OCI-LY1 (cell line): ENCODE measurements at regions not wholly inside any gene's neighbourhood (a gene's known extent, or its start where the extent isn't known, plus 50 kb on each side); places are given as distances from the start of the nearest gene placed in this dataset.

Experiments
- H2AFZ ChIP-seq: fragments of 200-600 bp; sonication (generic), shearing (Covaris generic); 2 replicates; pipeline ENCODE4 v1.6.0; 2014; ENCODE audit warnings: antibody characterized with exemption, mild to moderate bottlenecking, low read length
- H3F3A ChIP-seq: fragments of 200-600 bp; sonication (generic), shearing (Covaris generic); 2 replicates; pipeline ENCODE4 v1.6.0; 2014; ENCODE audit warnings: mild to moderate bottlenecking, antibody characterized with exemption, low read length, moderate library complexity; ENCODE audit not compliant: insufficient read depth
- H3K27ac ChIP-seq: fragments of 200-600 bp; sonication (generic); 2 replicates; pipeline ENCODE4 v1.5.1; 2014; ENCODE audit warnings: low read length, mixed run types, mild to moderate bottlenecking, low read depth; ENCODE audit not compliant: poor library complexity, severe bottlenecking
- H3K27me3 ChIP-seq: fragments of 200-600 bp; sonication (generic); 2 replicates; pipeline ENCODE4 v1.6.0; 2014; ENCODE audit warnings: antibody characterized with exemption, mild to moderate bottlenecking, low read length, moderate library complexity; ENCODE audit not compliant: insufficient read depth
- H3K36me3 ChIP-seq: fragments of 200-600 bp; sonication (generic); 2 replicates; pipeline ENCODE4 v1.6.1; 2014; ENCODE audit warnings: mild to moderate bottlenecking, antibody characterized with exemption, low read length, moderate library complexity, mixed read lengths; ENCODE audit not compliant: insufficient read depth
- H3K4me1 ChIP-seq: fragments of 200-600 bp; sonication (generic); 2 replicates; pipeline ENCODE4 v1.5.1; 2014; ENCODE audit warnings: mild to moderate bottlenecking, low read length, moderate library complexity; ENCODE audit not compliant: insufficient read depth, severe bottlenecking
- H3K4me2 ChIP-seq: fragments of 200-600 bp; sonication (generic), shearing (Covaris generic); 2 replicates; pipeline ENCODE4 v1.6.1; 2014; ENCODE audit warnings: low read length
- H3K4me3 ChIP-seq: fragments of 200-600 bp; sonication (generic); 2 replicates; pipeline ENCODE4 v1.5.1; 2014; ENCODE audit warnings: low read length, low read depth, mild to moderate bottlenecking, mixed read lengths; ENCODE audit not compliant: poor library complexity, severe bottlenecking
- H3K79me2 ChIP-seq: fragments of 200-600 bp; shearing (Covaris generic); 2 replicates; pipeline ENCODE4 v1.6.1; 2016; ENCODE audit warnings: mixed run types, low read length, mixed read lengths; ENCODE audit not compliant: insufficient read depth
- H3K9ac ChIP-seq: fragments of 200-600 bp; sonication (generic), shearing (Covaris generic); 2 replicates; pipeline ENCODE4 v1.6.1; 2014; ENCODE audit warnings: mild to moderate bottlenecking, low read length, mixed read lengths
- H3K9me2 ChIP-seq: fragments of 200-600 bp; sonication (generic), shearing (Covaris generic); 2 replicates; pipeline ENCODE4 v1.6.1; 2014; ENCODE audit warnings: low read depth, mild to moderate bottlenecking, low read length, mixed read lengths
- H3K9me3 ChIP-seq: fragments of 200-600 bp; shearing (Covaris generic); 2 replicates; pipeline ENCODE4 v1.6.1; 2014; ENCODE audit warnings: low read length, mixed read lengths
- H4K20me1 ChIP-seq: fragments of 200-600 bp; sonication (generic), shearing (Covaris generic); 2 replicates; pipeline ENCODE4 v1.6.0; 2016; ENCODE audit warnings: mild to moderate bottlenecking, low read length; ENCODE audit not compliant: insufficient read depth
- EZH2 ChIP-seq: fragments of 200-600 bp; sonication (generic), shearing (Covaris generic); IDR thresholded peaks from 2 replicates; pipeline ENCODE4 v1.8.0; 2017; ENCODE audit warnings: borderline replicate concordance, mixed run types, mild to moderate bottlenecking, antibody characterized with exemption, low read length, moderate library complexity, mixed read lengths
- TF ChIP-seq, protein P1 (sequence below): fragments of 200-600 bp; sonication (generic), shearing (Covaris generic); IDR thresholded peaks from 2 replicates; pipeline ENCODE4 v1.5.1; 2017; ENCODE audit warnings: mild to moderate bottlenecking, antibody characterized with exemption, low read length, moderate library complexity, mixed read lengths

GRCh38 chr19:30649934-30650614, 277.9 kb downstream of the ZNF536 start:
- H3K36me3 ChIP-seq = no peaks in the 10 kb centered on the region
- no peaks in the 10 kb centered on the region for H3K9me2 ChIP-seq
- no peaks in the 10 kb centered on the region for H3K79me2 ChIP-seq
- no peaks in the 10 kb centered on the region for H3K27me3 ChIP-seq
- no peaks in the 10 kb centered on the region for H3K4me1 ChIP-seq
- no peak overlapping the region for H3K27ac ChIP-seq
- no peak overlapping the region for H3K4me2 ChIP-seq
- no peak overlapping the region for H3K9ac ChIP-seq
- no peaks in the 10 kb centered on the region for H3K9me3 ChIP-seq
- no peaks in the 10 kb centered on the region for H4K20me1 ChIP-seq
- no peak for TF ChIP-seq EZH2
- TF ChIP-seq, protein P1, sequence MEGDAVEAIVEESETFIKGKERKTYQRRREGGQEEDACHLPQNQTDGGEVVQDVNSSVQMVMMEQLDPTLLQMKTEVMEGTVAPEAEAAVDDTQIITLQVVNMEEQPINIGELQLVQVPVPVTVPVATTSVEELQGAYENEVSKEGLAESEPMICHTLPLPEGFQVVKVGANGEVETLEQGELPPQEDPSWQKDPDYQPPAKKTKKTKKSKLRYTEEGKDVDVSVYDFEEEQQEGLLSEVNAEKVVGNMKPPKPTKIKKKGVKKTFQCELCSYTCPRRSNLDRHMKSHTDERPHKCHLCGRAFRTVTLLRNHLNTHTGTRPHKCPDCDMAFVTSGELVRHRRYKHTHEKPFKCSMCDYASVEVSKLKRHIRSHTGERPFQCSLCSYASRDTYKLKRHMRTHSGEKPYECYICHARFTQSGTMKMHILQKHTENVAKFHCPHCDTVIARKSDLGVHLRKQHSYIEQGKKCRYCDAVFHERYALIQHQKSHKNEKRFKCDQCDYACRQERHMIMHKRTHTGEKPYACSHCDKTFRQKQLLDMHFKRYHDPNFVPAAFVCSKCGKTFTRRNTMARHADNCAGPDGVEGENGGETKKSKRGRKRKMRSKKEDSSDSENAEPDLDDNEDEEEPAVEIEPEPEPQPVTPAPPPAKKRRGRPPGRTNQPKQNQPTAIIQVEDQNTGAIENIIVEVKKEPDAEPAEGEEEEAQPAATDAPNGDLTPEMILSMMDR = peak; percentile 88
- H3F3A ChIP-seq = no peaks in the 10 kb centered on the region
- no peak overlapping the region for H3K4me3 ChIP-seq
- H2AFZ ChIP-seq = no peak overlapping the region

DNA sequence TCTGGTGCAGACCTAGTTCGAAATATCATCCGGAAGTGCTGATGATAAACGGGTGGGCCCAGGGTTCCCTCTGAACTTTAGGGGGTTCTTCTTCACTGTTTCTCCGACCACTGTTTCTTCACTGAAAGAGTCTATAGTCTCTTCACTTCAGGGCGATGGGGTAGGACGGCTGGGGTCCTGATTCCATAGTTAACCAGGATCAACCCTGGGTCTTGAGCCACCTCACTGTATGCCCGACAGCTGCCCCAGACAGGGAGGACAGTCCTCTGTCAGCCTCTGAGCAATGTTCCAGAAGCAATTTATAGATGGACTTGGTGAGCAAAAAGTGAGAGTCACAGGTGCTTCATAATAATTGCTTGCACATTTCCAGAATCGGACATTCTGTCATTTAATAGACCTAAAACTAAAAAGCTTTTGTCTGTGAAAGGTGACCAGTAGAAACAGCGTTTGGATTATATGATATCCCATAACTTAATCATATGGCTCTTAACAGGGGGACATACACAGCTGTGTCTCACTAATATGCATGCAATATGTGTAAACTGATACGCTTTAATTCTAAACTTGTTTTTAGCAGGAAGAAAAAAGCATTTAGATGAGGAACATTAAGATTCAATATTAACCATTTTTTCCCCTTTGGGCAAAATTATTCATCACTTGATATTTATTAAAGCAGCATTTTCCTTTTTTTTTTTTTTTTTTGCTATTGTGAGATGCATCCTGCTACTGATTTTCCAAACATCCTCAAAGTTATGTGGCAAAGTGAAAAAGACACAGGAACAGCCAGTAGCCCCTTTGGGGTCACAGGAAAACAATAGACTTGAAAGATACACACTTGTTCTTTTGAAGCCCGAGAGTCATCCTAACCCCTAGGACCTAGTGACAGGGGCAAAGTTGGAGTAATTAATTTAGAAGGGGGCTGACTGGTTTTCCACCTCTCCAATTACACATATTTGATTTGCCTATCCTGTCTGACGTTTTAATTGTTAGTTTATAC, 277.0 kb downstream of the ZNF536 start:
- H3K27ac ChIP-seq = no peak overlapping the region
- H2AFZ ChIP-seq = no peak overlapping the region
- H3K9me2 ChIP-seq = no peaks in the 10 kb centered on the region
- no peak overlapping the region for H3K9ac ChIP-seq
- H3K27me3 ChIP-seq = no peaks in the 10 kb centered on the region
- H4K20me1 ChIP-seq = no peaks in the 10 kb centered on the region
- H3K36me3 ChIP-seq = no peaks in the 10 kb centered on the region
- H3K4me1 ChIP-seq = no peaks in the 10 kb centered on the region
- H3K4me2 ChIP-seq = no peak overlapping the region
- no peak overlapping the region for H3K4me3 ChIP-seq
- no peaks in the 10 kb centered on the region for H3F3A ChIP-seq
- TF ChIP-seq, protein P1 = no peak
- TF ChIP-seq EZH2 = no peak
- no peaks in the 10 kb centered on the region for H3K9me3 ChIP-seq
- H3K79me2 ChIP-seq = no peaks in the 10 kb centered on the region

- Histone ChIP-seq H2AFZ (no peak overlapping the region), H3K27ac (no peak overlapping the region), H3K4me2 (no peak overlapping the region), H3K9me2 (no peaks in the 10 kb centered on the region), H3K27me3 (no peaks in the 10 kb centered on the region), H4K20me1 (no peaks in the 10 kb centered on the region), H3K4me1 (no peaks in the 10 kb centered on the region), H3K9me3 (no peaks in the 10 kb centered on the region), H3K4me3 (no peak overlapping the region), H3K36me3 (no peaks in the 10 kb centered on the region), H3F3A (no peaks in the 10 kb centered on the region), H3K9ac (no peak overlapping the region), H3K79me2 (no peaks in the 10 kb centered on the region)
- TF ChIP-seq, protein P1 = no peak
- TF ChIP-seq EZH2 = no peak
Observed at GRCh38 chr19:30647891-30648720, 275.9 kb downstream of the ZNF536 start.
